ENCODE measurements at regions not wholly inside any gene's neighbourhood (a gene's known extent, or its start where the extent isn't known, plus 50 kb on each side); places are given as distances from the start of the nearest gene placed in this dataset.
"Not testable (repeated sequence)": the region's sequence is repeated elsewhere in the genome, so short reads cannot be mapped to it uniquely, and the experiment has no call there.

DNA sequence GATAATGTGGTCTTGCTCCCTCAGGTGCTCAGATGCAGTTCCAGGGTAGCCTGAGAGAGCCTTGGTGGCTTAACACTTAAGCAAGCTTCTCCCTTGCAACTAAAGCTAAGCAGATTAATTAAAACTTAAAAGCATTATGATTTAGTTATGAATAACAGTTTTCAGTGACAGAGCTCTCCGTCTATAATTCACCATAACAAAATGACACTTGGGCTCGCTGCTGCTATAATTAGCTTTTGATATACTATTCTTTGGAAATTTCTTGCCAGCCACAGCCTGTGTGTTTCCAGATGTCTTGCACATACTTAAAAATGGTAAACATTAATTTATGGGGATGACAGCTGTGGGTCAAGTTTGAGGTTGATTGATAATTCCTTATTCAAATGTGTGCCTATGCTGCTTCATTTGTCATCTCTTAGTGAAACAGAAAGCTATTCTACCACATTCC, 380.5 kb downstream of the TFAP2B start:
- H3K4me3 ChIP-seq = no peak overlapping the region
- no peak overlapping the region for H3K27ac ChIP-seq
- H3K27me3 ChIP-seq = no peaks in the 10 kb centered on the region
- no peaks in the 10 kb centered on the region for H3K36me3 ChIP-seq
- DNase-seq (ENCODE audit: low spot score) = no peak
- H3K9me3 ChIP-seq = no peaks in the 10 kb centered on the region
- no peaks in the 10 kb centered on the region for H3K4me1 ChIP-seq
- TF ChIP-seq, protein P1, sequence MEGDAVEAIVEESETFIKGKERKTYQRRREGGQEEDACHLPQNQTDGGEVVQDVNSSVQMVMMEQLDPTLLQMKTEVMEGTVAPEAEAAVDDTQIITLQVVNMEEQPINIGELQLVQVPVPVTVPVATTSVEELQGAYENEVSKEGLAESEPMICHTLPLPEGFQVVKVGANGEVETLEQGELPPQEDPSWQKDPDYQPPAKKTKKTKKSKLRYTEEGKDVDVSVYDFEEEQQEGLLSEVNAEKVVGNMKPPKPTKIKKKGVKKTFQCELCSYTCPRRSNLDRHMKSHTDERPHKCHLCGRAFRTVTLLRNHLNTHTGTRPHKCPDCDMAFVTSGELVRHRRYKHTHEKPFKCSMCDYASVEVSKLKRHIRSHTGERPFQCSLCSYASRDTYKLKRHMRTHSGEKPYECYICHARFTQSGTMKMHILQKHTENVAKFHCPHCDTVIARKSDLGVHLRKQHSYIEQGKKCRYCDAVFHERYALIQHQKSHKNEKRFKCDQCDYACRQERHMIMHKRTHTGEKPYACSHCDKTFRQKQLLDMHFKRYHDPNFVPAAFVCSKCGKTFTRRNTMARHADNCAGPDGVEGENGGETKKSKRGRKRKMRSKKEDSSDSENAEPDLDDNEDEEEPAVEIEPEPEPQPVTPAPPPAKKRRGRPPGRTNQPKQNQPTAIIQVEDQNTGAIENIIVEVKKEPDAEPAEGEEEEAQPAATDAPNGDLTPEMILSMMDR (IDR thresholded peaks at IDR 0.05) = no peak

DNA sequence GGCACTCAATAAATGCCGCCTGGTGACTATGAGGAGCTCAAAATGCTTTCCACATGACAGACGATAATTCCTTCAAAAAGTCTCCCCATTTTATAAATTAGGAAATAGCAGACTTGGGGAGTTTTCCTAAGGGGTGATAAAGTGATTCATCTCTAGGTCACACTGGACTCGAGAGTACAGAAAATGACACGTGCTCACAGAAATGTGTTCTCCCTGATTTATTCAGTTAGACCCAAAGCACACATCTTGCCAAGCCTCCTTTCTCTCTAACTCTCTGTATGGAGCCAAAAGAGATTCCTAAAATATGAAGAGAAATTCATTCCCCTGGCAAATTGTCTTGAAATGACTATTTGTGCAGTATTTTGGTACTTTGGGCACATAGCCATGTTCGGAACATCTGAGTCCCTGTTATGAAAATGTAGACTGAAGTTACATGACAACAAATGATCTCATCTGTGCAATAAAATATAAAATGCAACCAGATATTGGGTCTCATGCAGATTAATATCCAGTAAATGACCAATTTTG, 381.1 kb downstream of the TFAP2B start:
- TF ChIP-seq, protein P1 (IDR thresholded peaks at IDR 0.05) = no peak
- no peaks in the 10 kb centered on the region for H3K27me3 ChIP-seq
- DNase-seq (ENCODE audit: low spot score) = no peak
- H3K9me3 ChIP-seq = no peaks in the 10 kb centered on the region
- H3K4me1 ChIP-seq = no peaks in the 10 kb centered on the region
- H3K36me3 ChIP-seq = no peaks in the 10 kb centered on the region
- H3K27ac ChIP-seq = no peak overlapping the region
- H3K4me3 ChIP-seq = no peak overlapping the region

DNA sequence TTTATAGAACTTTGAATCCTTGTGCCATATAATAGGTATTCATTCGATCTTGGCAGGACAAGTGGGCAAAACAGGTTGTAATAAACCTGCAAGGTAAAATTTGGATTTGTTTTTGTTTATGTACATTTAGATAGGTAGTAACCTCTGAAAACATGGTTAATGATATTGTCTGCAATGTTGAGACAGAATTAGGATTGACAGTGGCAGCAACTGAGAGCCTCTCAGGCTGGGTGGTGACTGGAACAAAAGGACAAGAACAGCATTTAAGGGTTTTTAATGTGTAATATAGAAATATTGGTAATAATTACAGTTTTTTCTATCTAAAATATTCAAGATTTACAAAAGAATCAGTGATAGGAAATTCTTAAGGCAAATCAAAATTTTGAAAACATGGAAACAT, 382.0 kb downstream of the TFAP2B start:
- H3K36me3 ChIP-seq = no peaks in the 10 kb centered on the region
- no peak overlapping the region for H3K27ac ChIP-seq

DNA sequence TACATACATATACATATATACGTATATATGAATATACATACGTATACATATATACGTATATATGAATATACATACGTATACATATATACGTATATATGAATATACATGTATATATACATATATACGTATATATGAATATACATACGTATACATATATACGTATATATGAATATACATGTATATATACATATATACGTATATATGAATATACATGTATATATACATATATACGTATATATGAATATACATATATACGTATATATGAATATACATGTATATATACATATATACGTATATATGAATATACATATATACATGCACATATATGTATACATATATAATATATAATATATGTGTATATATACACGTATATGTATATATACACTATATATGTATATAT, 384.0 kb downstream of the TFAP2B start:
- not testable (repeated sequence) for H3K27ac ChIP-seq; H3K27me3 ChIP-seq; H3K36me3 ChIP-seq; H3K9me3 ChIP-seq; H3K4me3 ChIP-seq; H3K4me1 ChIP-seq; DNase-seq (ENCODE audit: low spot score)

More for the DNA sequence above, 382.0 kb downstream of the TFAP2B start:
- TF ChIP-seq, protein P1 (IDR thresholded peaks at IDR 0.05) = no peak
- no peak overlapping the region for H3K4me3 ChIP-seq
- no peak for DNase-seq (ENCODE audit: low spot score)
- no peaks in the 10 kb centered on the region for H3K4me1 ChIP-seq
- no peaks in the 10 kb centered on the region for H3K9me3 ChIP-seq
- H3K27me3 ChIP-seq = no peaks in the 10 kb centered on the region

DNA sequence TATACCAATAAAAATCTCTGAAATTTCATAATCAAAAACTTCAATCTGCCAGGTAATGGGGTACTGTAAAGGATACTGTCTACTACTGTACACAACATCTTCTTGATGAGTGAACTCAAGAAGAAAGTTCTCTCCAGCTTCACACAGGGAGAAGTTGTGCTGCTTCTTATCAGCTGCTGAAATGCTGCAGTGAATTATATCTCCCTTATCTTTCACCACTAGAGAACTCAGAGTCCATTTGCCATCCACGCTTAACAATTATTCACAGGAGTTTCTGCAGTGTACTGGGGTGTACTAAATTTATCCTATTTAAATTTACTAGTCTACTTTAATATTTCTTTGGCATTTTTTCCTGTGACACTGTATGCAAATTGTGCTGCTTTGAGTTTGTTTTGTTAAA, 384.8 kb downstream of the TFAP2B start:
- no peaks in the 10 kb centered on the region for H3K4me1 ChIP-seq
- DNase-seq (ENCODE audit: low spot score) = no peak
- no peak overlapping the region for H3K27ac ChIP-seq
- H3K36me3 ChIP-seq = no peaks in the 10 kb centered on the region
- H3K4me3 ChIP-seq = no peak overlapping the region
- H3K9me3 ChIP-seq = no peaks in the 10 kb centered on the region
- H3K27me3 ChIP-seq = no peaks in the 10 kb centered on the region
- TF ChIP-seq, protein P1 (IDR thresholded peaks at IDR 0.05) = no peak

DNA sequence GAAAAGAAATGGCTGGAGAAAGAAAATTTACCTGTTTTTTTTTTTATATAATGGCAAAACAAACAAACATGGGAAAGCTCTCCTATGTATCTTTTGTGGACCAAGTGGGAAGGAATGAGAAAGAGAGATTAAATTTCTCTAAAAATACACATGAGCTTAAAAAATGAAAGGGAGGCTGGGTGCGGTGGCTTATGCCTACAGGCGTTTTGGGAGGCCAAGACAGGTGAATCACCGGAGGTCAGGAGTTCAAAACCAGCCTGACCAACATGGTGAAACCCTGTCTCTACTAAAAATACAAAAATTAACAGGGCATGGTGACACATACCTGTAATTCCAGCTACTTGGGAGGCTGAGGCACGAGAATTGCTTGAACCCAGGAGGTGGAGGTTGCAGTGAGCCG, 388.0 kb downstream of the TFAP2B start:
- not testable (repeated sequence) for DNase-seq (ENCODE audit: low spot score); H3K27ac ChIP-seq; H3K9me3 ChIP-seq; H3K4me3 ChIP-seq; H3K27me3 ChIP-seq; H3K36me3 ChIP-seq; H3K4me1 ChIP-seq

DNA sequence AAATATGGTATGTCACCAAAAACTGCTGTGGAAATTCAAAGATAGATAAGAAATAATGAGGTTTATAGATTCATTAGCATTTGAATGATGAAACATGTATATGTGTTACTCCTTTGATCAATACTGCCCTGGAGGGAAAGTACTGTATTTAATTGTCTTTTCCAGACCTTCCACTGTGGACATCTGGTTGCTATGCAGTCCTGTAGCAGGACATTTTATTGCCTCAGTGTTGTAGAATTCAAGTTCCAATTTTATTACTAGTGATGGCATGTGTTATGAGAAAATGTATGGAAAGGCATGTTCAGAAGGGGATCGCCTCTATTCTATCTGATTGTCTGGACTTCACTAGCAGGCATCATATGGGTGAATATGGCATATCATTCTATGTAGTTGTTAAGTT, 391.0 kb downstream of the TFAP2B start:
- Histone ChIP-seq H3K36me3 (no peaks in the 10 kb centered on the region), H3K9me3 (no peaks in the 10 kb centered on the region), H3K4me1 (no peaks in the 10 kb centered on the region), H3K27me3 (no peaks in the 10 kb centered on the region), H3K27ac (no peak overlapping the region), H3K4me3 (no peak overlapping the region)
- no peak for DNase-seq (ENCODE audit: low spot score)
- TF ChIP-seq, protein P1 (IDR thresholded peaks at IDR 0.05) = no peak
